GM21529 (cell line): ENCODE measurements at regions not wholly inside any gene's neighbourhood (a gene's known extent, or its start where the extent isn't known, plus 50 kb on each side); places are given as distances from the start of the nearest gene placed in this dataset.

Source experiments
- ATAC-seq: cut with Tn5 transposase; IDR thresholded peaks from one replicate; pipeline ENCODE4 v1.9.1; 2021; ENCODE audit not compliant: unreplicated experiment

DNA sequence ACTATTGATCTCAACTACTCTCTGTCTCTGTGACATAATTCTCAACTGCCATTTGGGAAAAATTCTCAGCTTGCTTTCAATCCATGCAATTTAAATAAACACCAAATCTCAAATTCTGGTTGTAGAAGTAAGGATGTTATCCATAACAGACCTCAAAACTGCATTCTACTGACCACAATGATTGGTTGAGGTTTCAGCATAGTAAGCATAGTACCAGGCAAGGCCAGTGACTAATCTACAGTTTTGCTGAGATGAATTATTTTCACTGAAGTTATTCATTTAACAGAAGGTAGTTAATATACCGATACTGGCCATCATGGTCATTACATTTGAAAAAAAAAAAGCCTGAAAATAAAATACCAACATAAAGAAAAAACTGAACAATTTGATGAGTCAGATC, 488.0 kb upstream of the CDH18 start:
- no peak for ATAC-seq

DNA sequence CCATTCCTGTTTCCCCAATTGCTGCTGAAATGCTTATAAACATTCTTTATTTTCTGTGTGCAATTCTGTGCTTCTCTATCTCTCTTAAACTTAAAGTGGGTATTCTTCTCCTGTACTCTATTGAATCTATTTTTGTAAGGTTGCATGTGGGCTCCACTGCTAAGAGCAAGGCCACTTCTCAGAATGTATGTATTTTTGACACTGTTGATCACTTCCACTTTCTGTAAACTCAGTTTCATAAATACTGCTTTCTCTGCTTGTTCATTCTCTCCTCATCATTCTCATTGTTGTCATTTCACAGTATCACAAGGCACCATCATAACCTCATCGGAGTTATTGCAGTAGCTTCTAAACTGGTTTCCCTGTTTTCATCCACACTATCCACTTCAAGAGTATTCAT, 483.0 kb upstream of the CDH18 start:
- ATAC-seq: no peak

DNA sequence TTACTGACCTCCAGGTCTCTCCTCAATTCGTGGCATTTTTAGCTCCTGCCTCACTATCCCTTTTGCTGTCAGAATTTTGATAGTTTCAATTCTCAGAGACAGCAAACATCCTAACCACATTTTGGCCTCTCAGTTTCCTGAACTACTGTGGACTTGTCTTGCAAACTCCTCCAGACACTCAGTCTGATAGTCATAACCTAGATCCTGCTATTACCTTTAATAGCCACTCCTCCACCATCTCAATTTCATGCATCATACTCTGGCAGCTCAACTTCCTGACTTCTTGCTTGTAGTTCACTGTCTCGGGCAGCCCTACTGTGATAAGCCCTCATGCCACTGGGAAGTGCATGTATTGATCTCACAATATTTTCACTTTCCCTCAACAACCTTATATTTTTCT, 481.8 kb upstream of the CDH18 start:
- ATAC-seq: no peak

DNA sequence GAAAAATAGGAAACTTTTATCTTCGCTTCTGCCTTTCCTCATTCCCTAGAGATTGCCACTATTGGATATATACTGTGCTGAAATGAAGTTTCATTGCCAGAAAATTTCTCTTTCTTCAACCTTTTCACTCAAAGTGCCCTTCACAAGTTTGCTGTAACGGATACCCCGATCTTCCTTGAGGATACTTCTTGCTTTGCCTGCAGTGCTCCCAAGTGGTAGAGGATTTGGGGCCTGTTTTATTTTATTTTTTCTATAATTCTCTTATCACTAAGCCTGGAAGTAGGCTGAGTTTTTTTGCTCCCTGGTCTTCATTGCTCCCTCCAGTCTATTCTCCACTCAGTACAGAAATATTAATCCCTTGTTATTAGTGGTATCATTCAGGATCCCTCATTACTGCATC, 481.4 kb upstream of the CDH18 start:
- ATAC-seq: no peak

DNA sequence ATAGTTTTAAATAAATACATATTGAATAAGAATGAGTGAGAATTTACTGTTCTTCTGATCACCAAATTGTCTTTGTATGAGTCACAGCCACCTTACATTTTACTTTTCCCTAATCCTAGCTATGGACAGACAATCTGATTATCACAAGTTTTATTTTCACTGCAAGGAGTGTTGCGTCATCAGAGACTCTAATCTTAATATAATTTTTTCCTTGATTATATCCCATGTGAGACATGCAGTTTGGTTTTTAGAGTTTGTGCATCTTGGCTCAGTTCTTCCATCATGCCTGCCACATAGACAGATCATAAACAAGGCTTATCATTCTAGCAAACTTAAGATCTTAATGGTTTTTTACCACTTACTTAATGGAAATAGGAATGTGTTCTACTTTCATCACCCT, 478.5 kb upstream of the CDH18 start:
- no peak for ATAC-seq

DNA sequence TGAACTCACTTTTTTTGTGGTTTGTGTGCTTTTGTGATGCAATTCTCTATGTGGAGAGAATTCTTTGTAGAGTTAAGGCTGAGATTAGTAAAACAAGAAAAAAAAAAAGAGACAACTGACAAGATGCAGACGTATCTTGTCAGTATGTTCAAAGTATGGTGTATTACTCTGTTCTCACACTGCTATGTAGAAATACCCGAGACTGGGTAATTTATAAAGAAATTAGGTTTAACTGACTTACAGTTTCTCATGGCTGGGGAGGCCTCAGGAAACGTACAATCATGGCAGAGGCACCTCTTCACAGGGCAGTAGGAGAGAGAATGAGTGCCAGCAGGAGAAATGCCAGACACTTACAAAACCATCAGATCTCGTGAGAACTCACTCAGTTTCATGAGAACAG, 475.2 kb upstream of the CDH18 start:
- no peak for ATAC-seq

DNA sequence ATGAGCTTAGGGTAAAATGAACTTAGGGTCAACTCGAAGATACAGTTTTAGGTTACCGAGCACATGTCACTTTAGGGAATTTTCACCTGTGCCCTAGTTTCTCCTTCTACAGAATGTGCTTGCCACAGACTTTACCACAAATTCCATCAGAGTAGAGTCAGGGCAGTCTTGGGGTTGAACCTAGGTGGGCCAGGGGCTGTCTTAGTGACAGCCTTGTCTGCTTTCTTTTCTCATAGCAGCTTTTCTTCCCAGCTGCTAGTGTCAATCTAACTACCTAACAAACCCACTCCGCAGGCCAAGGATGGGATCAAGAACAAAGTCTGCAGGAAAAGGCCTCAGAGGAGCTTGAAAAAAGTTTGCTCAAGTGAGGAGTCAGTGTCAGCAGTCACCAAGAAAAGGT, 458.1 kb upstream of the CDH18 start:
- ATAC-seq: no peak

DNA sequence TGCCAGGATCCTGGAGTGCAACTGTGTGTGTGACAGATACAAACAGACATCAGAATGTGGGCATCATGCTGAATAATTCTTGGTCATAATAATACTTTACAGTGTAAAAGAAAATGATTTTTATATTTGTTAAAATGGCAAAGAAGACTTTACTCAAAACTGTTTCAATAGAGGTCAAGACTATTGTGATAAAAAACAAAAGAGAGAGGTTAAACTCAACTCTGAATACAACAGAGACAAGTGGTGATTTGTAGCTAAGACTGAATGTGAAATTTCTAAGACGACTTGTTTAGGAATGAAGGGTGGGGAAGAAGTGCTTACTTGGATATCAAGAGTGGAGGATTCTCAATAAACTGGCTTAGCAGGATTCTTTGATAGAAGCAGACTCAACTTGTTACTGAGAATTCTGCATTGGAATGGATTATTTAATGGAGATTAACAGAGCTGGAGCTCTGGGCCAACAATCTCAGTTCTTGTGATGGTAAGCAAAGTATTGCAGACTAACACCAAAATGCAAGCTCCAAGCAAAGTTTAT, 457.4 kb upstream of the CDH18 start:
- no peak for ATAC-seq

DNA sequence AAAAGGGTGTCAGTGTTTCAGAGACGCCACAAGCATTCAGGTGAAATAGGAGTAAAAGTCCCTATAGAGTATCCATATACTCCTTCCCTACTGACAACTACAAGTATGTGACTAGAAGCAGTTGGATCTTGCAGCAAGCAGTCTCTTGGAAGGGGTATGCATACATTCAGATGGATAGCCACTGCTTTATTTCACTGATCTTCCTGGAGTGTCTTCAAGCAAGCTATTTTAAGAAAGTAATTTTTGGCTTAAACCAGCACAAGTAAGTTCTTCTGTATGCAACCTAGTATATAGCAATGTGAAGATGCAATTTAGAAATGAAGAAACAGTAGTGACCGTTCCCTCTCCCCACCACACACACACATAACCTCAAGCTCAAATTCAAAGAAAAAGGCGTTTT, 446.8 kb upstream of the CDH18 start:
- no peak for ATAC-seq

DNA sequence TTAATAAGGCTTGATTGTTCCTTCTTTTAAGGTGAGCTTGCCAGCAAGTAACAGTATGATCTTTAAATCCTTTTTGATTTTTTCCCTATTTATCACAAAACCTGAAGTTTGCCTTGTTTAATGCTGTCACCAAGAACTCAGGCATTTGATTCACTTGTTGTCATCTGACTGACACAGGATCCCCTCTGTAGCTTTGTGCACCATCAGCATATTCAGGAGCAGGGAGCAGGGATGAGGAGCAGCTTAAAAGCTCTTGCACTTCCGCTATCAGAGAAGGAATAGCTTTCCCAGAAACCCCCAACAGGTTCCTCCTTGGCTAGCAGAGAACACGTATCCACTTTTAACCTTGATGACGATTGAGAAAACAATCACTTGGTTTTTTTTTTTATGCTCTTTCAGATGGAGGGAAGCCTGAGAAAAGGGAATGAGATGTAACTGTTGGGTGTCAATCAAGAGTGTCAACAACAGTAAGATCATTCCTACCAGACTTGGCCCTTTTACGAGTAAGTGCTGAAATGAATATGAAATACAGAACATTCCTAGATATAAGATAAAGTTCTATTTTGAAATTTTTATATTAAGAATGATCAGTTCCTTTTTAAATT, 433.1 kb upstream of the CDH18 start:
- ATAC-seq: no peak
